ENCODE measurements at regions not wholly inside any gene's neighbourhood (a gene's known extent, or its start where the extent isn't known, plus 50 kb on each side); places are given as distances from the start of the nearest gene placed in this dataset.
A peak's percentile ranks its signal among the peaks of the same experiment; 100 is the strongest.

GRCh38 chr15:62515696-62516395 is 350.8 kb upstream of the C2CD4B start:
- H3K36me3 Mint-ChIP-seq, result no peaks in the 10 kb centered on the region
- H3K4me3 Mint-ChIP-seq, result no peak overlapping the region
- no peaks in the 10 kb centered on the region for H3K27me3 Mint-ChIP-seq (ENCODE audit: low read depth)
- ChIA-PET CTCF (no interaction called here), POLR2A (no interaction called here)
- H3K9me3 Mint-ChIP-seq, result no peaks in the 10 kb centered on the region
- ATAC-seq (no peak), DNase-seq (ENCODE audit: low spot score) (no peak)
- peak overlapping the region; percentile 75 for H3K27ac Mint-ChIP-seq
- TF ChIP-seq ATF1 (CRISPR knock-in tag; IDR thresholded peaks at IDR 0.05), result no peak
- TF ChIP-seq ZNF219 (CRISPR knock-in tag; IDR thresholded peaks at IDR 0.05; ENCODE audit: borderline replicate concordance), result no peak
- TF ChIP-seq IRF2 (CRISPR knock-in tag; IDR thresholded peaks at IDR 0.05; ENCODE audit: borderline replicate concordance, low read depth), result no peak
- no peak for TF ChIP-seq ZNF416 (CRISPR knock-in tag; IDR thresholded peaks at IDR 0.05)
- TF ChIP-seq OVOL2 (CRISPR knock-in tag; IDR thresholded peaks at IDR 0.05; ENCODE audit: borderline replicate concordance), result no peak
- TF ChIP-seq ZNF232 (CRISPR knock-in tag; IDR thresholded peaks at IDR 0.05), result no peak
- TF ChIP-seq ZNF532 (CRISPR knock-in tag; IDR thresholded peaks at IDR 0.05; ENCODE audit: borderline replicate concordance), result no peak
- TF ChIP-seq HMGXB4 (CRISPR knock-in tag; IDR thresholded peaks at IDR 0.05), result no peak
- TF ChIP-seq ETV6 (CRISPR knock-in tag; IDR thresholded peaks at IDR 0.05), result no peak
- no peak for TF ChIP-seq ZNF425 (CRISPR knock-in tag; conservative IDR thresholded peaks at IDR 0.05)
- TF ChIP-seq KAT7 (CRISPR knock-in tag; IDR thresholded peaks at IDR 0.05; ENCODE audit: borderline replicate concordance), result no peak
- TF ChIP-seq ESRRA (CRISPR knock-in tag; IDR thresholded peaks at IDR 0.05; ENCODE audit: borderline replicate concordance), result no peak
- no peak for TF ChIP-seq AFF4 (CRISPR knock-in tag; IDR thresholded peaks at IDR 0.05; ENCODE audit: borderline replicate concordance)
- no peak for TF ChIP-seq E2F1 (CRISPR knock-in tag; IDR thresholded peaks at IDR 0.05)
- H3K4me1 Mint-ChIP-seq, result peaks cover 62% of the 10 kb centered on the region
